HCT116 (cell line): ENCODE measurements at regions not wholly inside any gene's neighbourhood (a gene's known extent, or its start where the extent isn't known, plus 50 kb on each side); places are given as distances from the start of the nearest gene placed in this dataset.

Experiments
- CEBPB ChIP-seq: IDR thresholded peaks from 2 replicates; pipeline ENCODE4 v1.6.1; 2012; ENCODE audit warnings: low read depth
- CTCF ChIP-seq, 3 experiments: fragments of 200-600 bp in 1 of 3; sonication (generic) in 1 of 3; IDR thresholded peaks in 2 of 3; conservative IDR thresholded peaks in 1 of 3; 2 replicates each; pipeline ENCODE4 v1.5.1; 2012 to 2017; ENCODE audit warnings: low read depth in 2 of 3, low read length in 2 of 3, antibody characterized with exemption in 1 of 3, borderline replicate concordance in 1 of 3, control low read depth in 1 of 3, mild to moderate bottlenecking in 1 of 3, mixed read lengths in 1 of 3, mixed run types in 1 of 3, moderate library complexity in 1 of 3; ENCODE audit not compliant: insufficient read depth in 1 of 3
- ELF1 ChIP-seq: IDR thresholded peaks from 2 replicates; pipeline ENCODE4 v1.6.1; 2012; ENCODE audit warnings: low read depth, borderline replicate concordance
- FOSL1 ChIP-seq: IDR thresholded peaks from 2 replicates; pipeline ENCODE4 v1.6.1; 2012; ENCODE audit warnings: low read depth
- MAX ChIP-seq: IDR thresholded peaks from 2 replicates; pipeline ENCODE4 v1.6.1; 2012
- POLR2A ChIP-seq: IDR thresholded peaks from 2 replicates; pipeline ENCODE4 v1.7.0; 2011; ENCODE audit warnings: borderline replicate concordance; ENCODE audit not compliant: insufficient read depth, insufficient read length; ENCODE audit errors: extremely low read depth
- POLR2AphosphoS5 ChIP-seq: IDR thresholded peaks from 2 replicates; pipeline ENCODE4 v1.6.1; 2011; ENCODE audit warnings: mild to moderate bottlenecking, low read depth, low read length, moderate library complexity
- RAD21 ChIP-seq: IDR thresholded peaks from 2 replicates; pipeline ENCODE4 v1.6.1; 2012; ENCODE audit warnings: low read depth, mild to moderate bottlenecking
- REST ChIP-seq: IDR thresholded peaks from 2 replicates; pipeline ENCODE4 v1.6.1; 2012; ENCODE audit warnings: low read depth
- SP1 ChIP-seq: IDR thresholded peaks from 2 replicates; pipeline ENCODE4 v1.6.1; 2012; ENCODE audit warnings: low read depth
- ZBTB33 ChIP-seq: IDR thresholded peaks from 2 replicates; pipeline ENCODE4 v1.6.1; 2011; ENCODE audit warnings: mild to moderate bottlenecking, low read length, moderate library complexity; ENCODE audit not compliant: insufficient replicate concordance; ENCODE audit errors: extremely low read depth
- ZFX ChIP-seq: fragments of 450-650 bp; IDR thresholded peaks from 2 replicates; pipeline ENCODE4 v1.6.1; 2017

- TF ChIP-seq POLR2A (no peak), CTCF (IDR thresholded peaks at IDR 0.05 in 2 of 3, conservative IDR thresholded peaks at IDR 0.05 in 1 of 3; ENCODE audit: borderline replicate concordance in 1 of 3, insufficient read depth in 1 of 3, low read depth in 2 of 3, low read length in 2 of 3) (no peak), SP1 (no peak), CEBPB (no peak), ELF1 (no peak), RAD21 (no peak), REST (no peak), MAX (no peak), ZFX (no peak), POLR2AphosphoS5 (no peak), FOSL1 (no peak), ZBTB33 (no peak)
These were observed 99.1 kb downstream of the CAPZA3 start for GRCh38 chr12:18837025-18837424.
